IPS-NIHi11 (cell line): ENCODE measurements at regions not wholly inside any gene's neighbourhood (a gene's known extent, or its start where the extent isn't known, plus 50 kb on each side); places are given as distances from the start of the nearest gene placed in this dataset.

Experiments used
- DNase-seq: peaks from one replicate; pipeline ENCODE4 v3.0.0; 2012; ENCODE audit warnings: mixed read lengths, low spot score

GRCh38 chr2:9738535-9739496 is 104.5 kb upstream of the TAF1B start:
- no peak for DNase-seq

GRCh38 chr2:9739531-9739964 is 103.7 kb upstream of the TAF1B start:
- DNase-seq = no peak

GRCh38 chr2:9740382-9741073 is 102.7 kb upstream of the TAF1B start:
- DNase-seq = no peak

GRCh38 chr2:9741110-9741509 is 102.2 kb upstream of the TAF1B start:
- no peak for DNase-seq

GRCh38 chr2:9742601-9743000 is 100.7 kb upstream of the TAF1B start:
- no peak for DNase-seq

GRCh38 chr2:9744256-9745004 is 98.8 kb upstream of the TAF1B start:
- DNase-seq = no peak

GRCh38 chr2:9745153-9745899 is 97.9 kb upstream of the TAF1B start:
- DNase-seq = no peak

- no peak for DNase-seq
These were observed 95.9 kb upstream of the TAF1B start for GRCh38 chr2:9747396-9747795.

- no peak for DNase-seq
These were observed 94.7 kb upstream of the TAF1B start for GRCh38 chr2:9748577-9748976.

- DNase-seq = no peak
These were observed 93.6 kb upstream of the TAF1B start for GRCh38 chr2:9749546-9750223.

- no peak for DNase-seq
These were observed 92.8 kb upstream of the TAF1B start for GRCh38 chr2:9750224-9751215.

- DNase-seq = no peak
These were observed 91.4 kb upstream of the TAF1B start for GRCh38 chr2:9751831-9752230.

- DNase-seq = no peak
These were observed 90.6 kb upstream of the TAF1B start for GRCh38 chr2:9752441-9753275.

GRCh38 chr2:9753276-9753600 is 90.0 kb upstream of the TAF1B start:
- DNase-seq = no peak

GRCh38 chr2:9753665-9754531 is 89.4 kb upstream of the TAF1B start:
- no peak for DNase-seq

- no peak for DNase-seq
These were observed 88.8 kb upstream of the TAF1B start for GRCh38 chr2:9754532-9754887.

GRCh38 chr2:9755008-9755407 is 88.3 kb upstream of the TAF1B start:
- no peak for DNase-seq

- DNase-seq = no peak
These were observed 87.6 kb upstream of the TAF1B start for GRCh38 chr2:9755638-9756037.
